ENCODE measurements at regions not wholly inside any gene's neighbourhood (a gene's known extent, or its start where the extent isn't known, plus 50 kb on each side); places are given as distances from the start of the nearest gene placed in this dataset.
"Not testable (repeated sequence)": the region's sequence is repeated elsewhere in the genome, so short reads cannot be mapped to it uniquely, and the experiment has no call there.

- POLR2A ChIA-PET = interaction anchor here (0.7 to 2.2 kb wide), 3 partner anchors 11 to 241 kb away, joined by 3 to 12 read pairs (median 3); partner anchors contain the start of gene ADAMTS4
- CTCF ChIA-PET = interaction anchor here (0.6 to 3.2 kb wide), 9 partner anchors 9 to 1065 kb away, joined by 3 to 20 read pairs (median 3); no protein-coding TSS in a partner anchor
- Histone ChIP-seq H3K36me3 (ENCODE audit: control insufficient read depth in 2 of 2, insufficient read depth in 1 of 2, low read length in 2 of 2) (no peaks in the 10 kb centered on the region), H3K9me3 (ENCODE audit: control insufficient read depth, insufficient read depth, low read depth, low read length) (no peaks in the 10 kb centered on the region), H3K27ac (ENCODE audit: extremely low read depth, low read depth, low read length) (peak overlapping the region; percentile 96), H3K4me1 (ENCODE audit: control insufficient read depth, insufficient read depth, low read length) (no peaks in the 10 kb centered on the region), H3K4me3 (ENCODE audit: low read depth, low read length) (peak overlapping the region; percentile 56)
- TF ChIP-seq ZNF621 (tag by site-specific recombination; IDR thresholded peaks at IDR 0.05) = no peak
- 0 out of 2 replicates have a peak, but pooled peaks have one; percentile 20 for TF ChIP-seq ZNF324 (tag by site-specific recombination; IDR thresholded peaks at IDR 0.05)
- TF ChIP-seq ZNF600 (tag by site-specific recombination; IDR thresholded peaks at IDR 0.05) = 0 out of 2 replicates have a peak, but pooled peaks have one; percentile 18
Observed at GRCh38 chr1:161439280-161440232, 65.7 kb upstream of the FCGR2A start.

DNA sequence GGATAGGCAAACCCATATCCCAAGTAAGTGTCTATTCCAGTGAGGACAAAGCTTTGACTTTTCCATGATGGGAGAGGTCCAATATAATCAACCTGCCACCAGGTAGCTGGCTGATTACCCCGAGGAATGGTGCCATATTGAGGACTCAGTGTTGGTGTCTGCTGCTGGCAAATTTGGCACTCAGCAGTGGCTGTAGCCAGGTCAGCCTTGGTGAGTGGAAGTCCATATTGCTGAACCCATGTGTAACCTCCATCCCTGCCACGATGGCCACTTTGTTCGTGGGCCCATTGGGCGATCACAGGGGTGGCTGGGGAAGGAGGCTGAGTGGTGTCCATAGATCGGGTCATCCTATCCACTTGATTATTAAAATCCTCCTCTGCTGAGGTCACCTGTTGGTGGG is 65.5 kb upstream of the CFAP126 start:
- H3K27ac ChIP-seq (ENCODE audit: extremely low read depth, low read depth, low read length); H3K36me3 ChIP-seq (ENCODE audit: control insufficient read depth in 2 of 2, insufficient read depth in 1 of 2, low read length in 2 of 2); H3K4me3 ChIP-seq (ENCODE audit: low read depth, low read length); CTCF ChIA-PET; H3K4me1 ChIP-seq (ENCODE audit: control insufficient read depth, insufficient read depth, low read length); POLR2A ChIA-PET; H3K9me3 ChIP-seq (ENCODE audit: control insufficient read depth, insufficient read depth, low read depth, low read length): not testable (repeated sequence)

DNA sequence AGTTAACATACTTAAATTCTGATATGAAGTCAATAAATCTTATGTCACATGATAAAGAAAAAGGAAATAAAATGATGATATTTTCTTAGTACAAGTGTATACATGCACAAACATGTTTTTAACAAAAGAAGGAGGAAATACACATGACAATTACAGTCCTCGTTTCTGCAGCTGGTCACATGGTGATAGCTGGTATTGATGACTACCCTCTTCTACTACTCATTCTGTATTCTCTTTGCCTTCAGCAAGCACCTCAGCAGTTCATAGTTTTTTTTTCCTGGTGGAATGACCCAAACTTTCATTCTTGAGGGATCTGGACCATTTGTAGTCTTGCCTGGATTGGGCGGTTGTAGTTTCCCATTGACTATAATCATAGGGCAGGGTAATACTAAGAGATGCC is 64.4 kb upstream of the CFAP126 start:
- TF ChIP-seq, protein P1, sequence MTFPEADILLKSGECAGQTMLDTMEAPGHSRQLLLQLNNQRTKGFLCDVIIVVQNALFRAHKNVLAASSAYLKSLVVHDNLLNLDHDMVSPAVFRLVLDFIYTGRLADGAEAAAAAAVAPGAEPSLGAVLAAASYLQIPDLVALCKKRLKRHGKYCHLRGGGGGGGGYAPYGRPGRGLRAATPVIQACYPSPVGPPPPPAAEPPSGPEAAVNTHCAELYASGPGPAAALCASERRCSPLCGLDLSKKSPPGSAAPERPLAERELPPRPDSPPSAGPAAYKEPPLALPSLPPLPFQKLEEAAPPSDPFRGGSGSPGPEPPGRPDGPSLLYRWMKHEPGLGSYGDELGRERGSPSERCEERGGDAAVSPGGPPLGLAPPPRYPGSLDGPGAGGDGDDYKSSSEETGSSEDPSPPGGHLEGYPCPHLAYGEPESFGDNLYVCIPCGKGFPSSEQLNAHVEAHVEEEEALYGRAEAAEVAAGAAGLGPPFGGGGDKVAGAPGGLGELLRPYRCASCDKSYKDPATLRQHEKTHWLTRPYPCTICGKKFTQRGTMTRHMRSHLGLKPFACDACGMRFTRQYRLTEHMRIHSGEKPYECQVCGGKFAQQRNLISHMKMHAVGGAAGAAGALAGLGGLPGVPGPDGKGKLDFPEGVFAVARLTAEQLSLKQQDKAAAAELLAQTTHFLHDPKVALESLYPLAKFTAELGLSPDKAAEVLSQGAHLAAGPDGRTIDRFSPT (tag by site-specific recombination; IDR thresholded peaks at IDR 0.05) = no peak
- no peak for TF ChIP-seq ZNF114 (tag by site-specific recombination; IDR thresholded peaks at IDR 0.05)
- TF ChIP-seq ZNF843 (tag by site-specific recombination; IDR thresholded peaks at IDR 0.05) = no peak
- no peak for TF ChIP-seq ZNF354C (tag by site-specific recombination; IDR thresholded peaks at IDR 0.05; ENCODE audit: borderline replicate concordance, low read depth)
- no peak for TF ChIP-seq ZNF658 (tag by site-specific recombination; IDR thresholded peaks at IDR 0.05)
- TF ChIP-seq ZNF23 (tag by site-specific recombination; IDR thresholded peaks at IDR 0.05; ENCODE audit: borderline replicate concordance) = no peak
- TF ChIP-seq ZNF112 (tag by site-specific recombination; IDR thresholded peaks at IDR 0.05) = no peak
- TF ChIP-seq ZNF366 (tag by site-specific recombination; conservative IDR thresholded peaks at IDR 0.05) = no peak

DNA sequence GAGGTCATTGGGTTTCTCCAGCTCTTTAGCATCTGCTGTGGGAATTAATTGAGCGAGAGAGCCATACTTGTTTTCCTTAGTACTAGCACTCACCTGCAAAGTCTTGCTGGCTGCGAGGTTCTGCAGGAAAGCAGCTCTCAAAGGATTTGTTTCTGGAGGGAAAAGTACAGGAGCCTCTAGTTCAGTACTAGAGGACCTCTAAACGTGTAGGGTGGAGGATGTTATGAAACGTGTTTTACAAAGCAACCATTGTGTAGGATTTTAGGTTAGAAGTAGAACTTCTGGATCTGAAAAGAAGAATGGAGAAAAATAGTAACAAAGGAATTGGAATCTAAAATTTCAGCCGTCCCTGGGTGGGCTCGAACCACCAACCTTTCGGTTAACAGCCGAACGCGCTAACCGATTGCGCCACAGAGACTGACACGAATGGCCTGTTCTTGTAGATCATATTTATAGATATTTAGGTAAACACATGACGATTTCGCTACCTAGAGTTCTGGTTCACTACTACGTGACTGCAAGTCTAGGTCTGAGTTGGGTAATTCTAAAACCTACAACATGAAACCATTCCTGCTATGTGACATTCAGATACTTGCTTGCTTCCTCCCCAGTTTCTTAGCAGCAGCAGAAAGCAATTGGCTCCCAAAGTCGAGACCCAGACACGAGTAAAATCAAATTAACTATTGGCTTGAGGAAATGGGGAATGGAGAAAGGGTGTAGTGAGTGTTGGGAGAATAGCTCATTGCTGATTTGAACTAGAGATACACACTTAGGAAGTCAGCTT is 60.2 kb upstream of the CFAP126 start:
- Histone ChIP-seq H3K4me3 (ENCODE audit: low read depth, low read length) (peak overlapping the region; percentile 47), H3K27ac (ENCODE audit: extremely low read depth, low read depth, low read length) (no peak overlapping the region), H3K9me3 (ENCODE audit: control insufficient read depth, insufficient read depth, low read depth, low read length) (no peaks in the 10 kb centered on the region), H3K4me1 (ENCODE audit: control insufficient read depth, insufficient read depth, low read length) (no peaks in the 10 kb centered on the region), H3K36me3 (ENCODE audit: control insufficient read depth in 2 of 2, insufficient read depth in 1 of 2, low read length in 2 of 2) (no peaks in the 10 kb centered on the region)
- ChIA-PET POLR2A (interaction anchor here (2.4 kb wide), 1 partner anchor 12 kb away, joined by 12 read pairs; no protein-coding TSS in a partner anchor), CTCF (interaction anchor here (0.7 to 2.5 kb wide), 2 partner anchors 12 to 19 kb away, joined by 3 to 20 read pairs; no protein-coding TSS in a partner anchor)
- TF ChIP-seq SETDB1 (IDR thresholded peaks at IDR 0.05; ENCODE audit: insufficient read length, low read length) = no peak
- no peak for TF ChIP-seq ZNF837 (tag by site-specific recombination; IDR thresholded peaks at IDR 0.05)
- no peak for TF ChIP-seq ZNF114 (tag by site-specific recombination; IDR thresholded peaks at IDR 0.05)
- TF ChIP-seq ZNF202 (tag by site-specific recombination; IDR thresholded peaks at IDR 0.05; ENCODE audit: borderline replicate concordance) = no peak
- TF ChIP-seq YY2 (tag by site-specific recombination; IDR thresholded peaks at IDR 0.05) = peak; percentile 33; the same call in 1 of the 2 replicates
- TF ChIP-seq IKZF3 (tag by site-specific recombination; IDR thresholded peaks at IDR 0.05) = peak; percentile 38; the same call in 1 of the 2 replicates
- TF ChIP-seq ZBTB10 (tag by site-specific recombination; IDR thresholded peaks at IDR 0.05) = peak; percentile 48; the same call in 1 of the 2 replicates
- no peak for TF ChIP-seq ZNF18 (tag by site-specific recombination; IDR thresholded peaks at IDR 0.05)

More for the DNA sequence above, 64.4 kb upstream of the CFAP126 start:
- H3K9me3 ChIP-seq (ENCODE audit: control insufficient read depth, insufficient read depth, low read depth, low read length) = no peaks in the 10 kb centered on the region
- H3K36me3 ChIP-seq (ENCODE audit: control insufficient read depth in 2 of 2, insufficient read depth in 1 of 2, low read length in 2 of 2) = no peaks in the 10 kb centered on the region
- no peak overlapping the region for H3K4me3 ChIP-seq (ENCODE audit: low read depth, low read length)
- no peak overlapping the region for H3K27ac ChIP-seq (ENCODE audit: extremely low read depth, low read depth, low read length)
- ChIA-PET POLR2A (no interaction called here), CTCF (no interaction called here)
- H3K4me1 ChIP-seq (ENCODE audit: control insufficient read depth, insufficient read depth, low read length) = no peaks in the 10 kb centered on the region

All from HEK293 (cell line).